C4-2B (cell line): ENCODE measurements at regions not wholly inside any gene's neighbourhood (a gene's known extent, or its start where the extent isn't known, plus 50 kb on each side); places are given as distances from the start of the nearest gene placed in this dataset.
"Not testable (repeated sequence)": the region's sequence is repeated elsewhere in the genome, so short reads cannot be mapped to it uniquely, and the experiment has no call there.

Experiments used
- H3K27ac ChIP-seq: fragments of 450-650 bp; 2 replicates; pipeline ENCODE4 v1.5.1; 2017
- ZFX ChIP-seq: fragments of 450-650 bp; IDR thresholded peaks from 2 replicates; pipeline ENCODE4 v1.6.1; 2017
- TF ChIP-seq, protein P1 (sequence below): fragments of 450-650 bp; conservative IDR thresholded peaks from 2 replicates; pipeline ENCODE4 v1.5.1; 2017; ENCODE audit warnings: mild to moderate bottlenecking

DNA sequence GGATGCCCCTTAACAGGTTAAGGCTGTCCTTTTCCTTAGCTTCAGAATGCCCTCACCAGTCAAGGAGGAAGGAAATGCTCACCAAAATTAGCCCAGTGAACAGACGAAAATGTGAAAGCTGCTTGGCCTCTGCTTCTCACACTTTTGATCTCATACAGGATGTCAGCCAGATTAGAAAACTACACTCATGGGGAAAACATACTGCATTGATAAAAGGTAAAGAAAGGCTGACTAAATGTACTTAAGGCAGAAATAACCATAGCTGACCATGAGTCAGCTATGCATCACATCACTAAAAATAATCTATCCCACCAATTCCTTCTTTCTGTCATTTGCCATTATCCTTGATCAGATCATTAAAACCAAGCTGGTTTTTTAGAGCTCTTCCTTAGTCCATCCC is 198.4 kb upstream of the TENT5A start:
- TF ChIP-seq ZFX, result no peak
- TF ChIP-seq, protein P1, sequence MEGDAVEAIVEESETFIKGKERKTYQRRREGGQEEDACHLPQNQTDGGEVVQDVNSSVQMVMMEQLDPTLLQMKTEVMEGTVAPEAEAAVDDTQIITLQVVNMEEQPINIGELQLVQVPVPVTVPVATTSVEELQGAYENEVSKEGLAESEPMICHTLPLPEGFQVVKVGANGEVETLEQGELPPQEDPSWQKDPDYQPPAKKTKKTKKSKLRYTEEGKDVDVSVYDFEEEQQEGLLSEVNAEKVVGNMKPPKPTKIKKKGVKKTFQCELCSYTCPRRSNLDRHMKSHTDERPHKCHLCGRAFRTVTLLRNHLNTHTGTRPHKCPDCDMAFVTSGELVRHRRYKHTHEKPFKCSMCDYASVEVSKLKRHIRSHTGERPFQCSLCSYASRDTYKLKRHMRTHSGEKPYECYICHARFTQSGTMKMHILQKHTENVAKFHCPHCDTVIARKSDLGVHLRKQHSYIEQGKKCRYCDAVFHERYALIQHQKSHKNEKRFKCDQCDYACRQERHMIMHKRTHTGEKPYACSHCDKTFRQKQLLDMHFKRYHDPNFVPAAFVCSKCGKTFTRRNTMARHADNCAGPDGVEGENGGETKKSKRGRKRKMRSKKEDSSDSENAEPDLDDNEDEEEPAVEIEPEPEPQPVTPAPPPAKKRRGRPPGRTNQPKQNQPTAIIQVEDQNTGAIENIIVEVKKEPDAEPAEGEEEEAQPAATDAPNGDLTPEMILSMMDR, result no peak
- H3K27ac ChIP-seq, result no peak overlapping the region

DNA sequence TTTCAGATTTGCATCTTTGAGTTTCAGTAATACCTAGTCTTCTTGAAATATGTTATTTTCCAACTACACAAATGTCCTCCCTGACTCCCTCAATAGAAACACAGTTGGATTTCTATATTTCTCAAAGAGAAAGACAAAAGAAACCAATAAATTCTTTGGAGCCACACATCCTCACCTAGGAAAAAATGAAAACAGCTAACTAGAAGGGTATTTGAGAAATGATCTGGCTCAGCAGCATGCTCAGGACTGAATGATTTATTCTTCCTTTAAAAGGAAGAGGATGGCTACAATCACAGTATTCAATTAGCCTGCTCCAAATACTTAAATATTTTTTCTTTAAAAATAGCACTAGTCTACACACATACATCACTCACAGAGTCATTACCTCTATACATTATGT is 196.4 kb upstream of the TENT5A start:
- TF ChIP-seq, protein P1, result no peak
- no peak overlapping the region for H3K27ac ChIP-seq

DNA sequence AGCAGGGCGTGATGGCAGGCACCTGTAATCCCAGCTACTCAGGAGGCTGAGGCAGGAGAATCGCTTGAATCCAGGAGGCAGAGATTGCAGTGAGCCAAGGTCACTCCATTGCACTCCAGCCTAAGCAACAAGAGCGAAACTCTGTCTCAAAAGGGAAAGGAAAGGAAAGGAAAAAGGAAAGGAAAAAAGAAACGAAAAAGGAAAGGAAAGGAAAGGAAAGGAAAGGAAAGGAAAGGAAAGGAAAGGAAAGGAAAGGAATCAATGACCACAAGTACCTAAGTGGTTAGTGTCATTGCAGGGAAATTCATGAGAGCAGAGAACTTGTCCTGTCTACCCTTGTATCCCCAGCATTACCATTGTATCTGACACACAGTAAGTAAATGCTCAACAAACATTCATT is 195.7 kb upstream of the TENT5A start:
- H3K27ac ChIP-seq, result not testable (repeated sequence)

DNA sequence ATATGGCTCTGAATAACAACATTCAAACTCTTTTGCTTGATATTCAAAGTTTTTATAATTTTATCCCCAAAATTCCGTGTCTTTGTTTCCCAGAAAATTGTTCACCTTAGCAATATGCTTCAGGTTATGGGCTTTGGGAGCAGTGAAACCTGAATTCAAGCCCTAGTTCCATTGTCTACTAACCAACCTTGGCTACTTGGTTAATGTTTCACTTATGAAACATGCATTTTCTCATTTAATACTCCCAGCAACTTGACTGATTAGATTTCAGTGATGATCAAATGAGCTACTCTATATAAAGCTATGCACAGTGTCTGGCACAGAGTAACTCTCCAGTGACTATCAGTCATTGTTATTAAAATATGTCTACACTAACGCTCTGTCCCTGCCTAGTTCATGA is 192.2 kb upstream of the TENT5A start:
- TF ChIP-seq ZFX, result no peak
- TF ChIP-seq, protein P1, result no peak
- H3K27ac ChIP-seq, result no peak overlapping the region

DNA sequence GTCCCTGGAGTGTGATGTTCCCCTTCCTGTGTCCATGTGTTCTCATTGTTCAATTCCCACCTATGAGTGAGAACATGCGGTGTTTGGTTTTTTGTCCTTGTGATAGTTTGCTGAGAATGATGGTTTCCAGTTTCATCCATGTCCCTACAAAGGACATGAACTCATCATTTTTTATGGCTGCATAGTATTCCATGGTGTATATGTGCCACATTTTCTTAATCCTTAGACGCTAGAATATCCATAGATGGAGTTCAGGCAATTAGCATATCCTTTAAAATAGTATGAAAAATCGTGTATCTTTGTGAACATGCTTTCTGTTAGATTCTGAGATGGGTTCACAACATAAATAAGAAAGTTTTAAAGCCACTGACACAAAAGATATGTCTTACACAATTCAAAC is 190.4 kb upstream of the TENT5A start:
- H3K27ac ChIP-seq, result not testable (repeated sequence)

DNA sequence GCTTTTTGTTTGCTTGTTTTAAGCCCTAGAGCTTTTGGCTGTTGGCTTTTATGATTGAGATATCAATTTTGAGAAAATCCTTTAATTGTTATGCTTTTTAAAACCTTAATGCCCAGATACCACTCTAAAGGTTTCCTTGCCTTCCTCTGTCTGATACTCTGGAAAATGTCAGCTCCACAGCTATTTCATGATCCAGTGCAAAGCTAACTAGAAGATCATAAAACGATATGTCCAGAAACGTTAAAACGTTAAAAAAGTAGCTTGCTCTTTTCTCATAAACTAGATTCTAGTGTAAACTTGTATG is 189.5 kb upstream of the TENT5A start:
- no peak overlapping the region for H3K27ac ChIP-seq
- no peak for TF ChIP-seq ZFX
- TF ChIP-seq, protein P1, result no peak

DNA sequence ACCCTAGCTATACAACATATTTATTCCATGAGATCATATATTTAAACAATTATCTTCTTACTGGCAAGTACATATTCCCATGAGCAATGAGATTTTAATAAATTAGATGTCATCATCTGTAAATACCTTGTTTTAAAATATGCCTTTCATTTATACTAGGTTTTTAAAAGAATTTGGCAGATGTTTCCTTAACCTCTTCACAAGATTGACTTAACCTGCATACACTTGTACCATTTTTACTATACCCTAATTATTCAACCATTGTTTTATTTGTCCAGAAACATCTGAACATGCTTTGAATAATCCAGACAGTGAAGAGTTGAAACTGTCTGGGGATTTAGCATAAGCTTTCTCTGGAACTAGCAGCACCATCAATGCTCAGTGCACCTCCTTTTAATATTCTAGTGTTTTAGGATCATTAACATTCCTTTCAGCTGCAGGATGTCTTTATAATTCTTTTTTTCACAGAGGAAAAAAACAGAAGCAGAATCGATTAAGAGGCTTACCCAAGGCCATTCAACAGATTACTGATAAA is 188.0 kb upstream of the TENT5A start:
- TF ChIP-seq ZFX, result no peak
- TF ChIP-seq, protein P1, result no peak
- H3K27ac ChIP-seq, result no peak overlapping the region

DNA sequence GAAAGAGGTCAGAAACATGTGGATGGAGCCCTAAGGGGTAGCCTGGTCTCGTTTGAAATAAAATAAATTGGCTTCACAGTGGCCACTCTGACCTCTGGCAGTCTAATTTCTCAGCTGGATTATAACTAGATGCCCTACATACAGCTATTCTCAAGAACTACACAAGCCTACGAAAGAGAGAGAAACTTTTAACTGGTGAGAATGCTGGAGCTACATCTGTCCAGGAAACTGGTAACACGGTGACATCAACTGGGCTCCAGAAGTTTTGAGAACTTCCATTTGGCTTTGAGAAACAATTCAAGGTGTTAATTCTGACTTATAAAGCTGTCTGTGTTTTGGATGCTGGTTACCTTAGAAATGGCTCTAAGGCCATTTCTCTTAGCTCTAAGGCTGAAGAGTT is 187.3 kb upstream of the TENT5A start:
- no peak overlapping the region for H3K27ac ChIP-seq
- TF ChIP-seq ZFX, result no peak
- TF ChIP-seq, protein P1, result no peak
